Fibroblast of peridontal ligament (primary cell): ENCODE measurements at regions not wholly inside any gene's neighbourhood (a gene's known extent, or its start where the extent isn't known, plus 50 kb on each side); places are given as distances from the start of the nearest gene placed in this dataset.
A peak's percentile ranks its signal among the peaks of the same experiment; 100 is the strongest.
"Not testable (repeated sequence)": the region's sequence is repeated elsewhere in the genome, so short reads cannot be mapped to it uniquely, and the experiment has no call there.

Experiments
- DNase-seq: peaks from one replicate; pipeline ENCODE4 v3.0.0-alpha.2; 2010; ENCODE audit errors: extremely low read depth

- no peak for DNase-seq
Observed at GRCh38 chr9:78122631-78123030, 91.0 kb upstream of the GNAQ start.

- peak; percentile 75 for DNase-seq
Observed at GRCh38 chr9:78121488-78121887, 89.9 kb upstream of the GNAQ start.

GRCh38 chr9:78118742-78119473 is 87.3 kb upstream of the GNAQ start:
- DNase-seq = peak; percentile 22

- DNase-seq = no peak
Observed at GRCh38 chr9:78115073-78115472, 83.5 kb upstream of the GNAQ start.

- DNase-seq = no peak
Observed at GRCh38 chr9:78114581-78114980, 83.0 kb upstream of the GNAQ start.

GRCh38 chr9:78112406-78112805 is 80.8 kb upstream of the GNAQ start:
- no peak for DNase-seq

GRCh38 chr9:78112004-78112403 is 80.4 kb upstream of the GNAQ start:
- DNase-seq = no peak

GRCh38 chr9:78109075-78109474 is 77.5 kb upstream of the GNAQ start:
- no peak for DNase-seq

- not testable (repeated sequence) for DNase-seq
Observed at GRCh38 chr9:78106586-78106985, 75.0 kb upstream of the GNAQ start.

- no peak for DNase-seq
Observed at GRCh38 chr9:78103971-78104433, 72.4 kb upstream of the GNAQ start.

- no peak for DNase-seq
Observed at GRCh38 chr9:78101247-78101646, 69.6 kb upstream of the GNAQ start.

- DNase-seq = no peak
Observed at GRCh38 chr9:78097541-78097940, 65.9 kb upstream of the GNAQ start.

GRCh38 chr9:78091731-78092130 is 60.1 kb upstream of the GNAQ start:
- no peak for DNase-seq

GRCh38 chr9:78089111-78089510 is 57.5 kb upstream of the GNAQ start:
- DNase-seq = no peak

- not testable (repeated sequence) for DNase-seq
Observed at GRCh38 chr9:78088190-78088589, 56.6 kb upstream of the GNAQ start.
